ENCODE measurements at regions not wholly inside any gene's neighbourhood (a gene's known extent, or its start where the extent isn't known, plus 50 kb on each side); places are given as distances from the start of the nearest gene placed in this dataset.
"Not testable (repeated sequence)": the region's sequence is repeated elsewhere in the genome, so short reads cannot be mapped to it uniquely, and the experiment has no call there.

DNA sequence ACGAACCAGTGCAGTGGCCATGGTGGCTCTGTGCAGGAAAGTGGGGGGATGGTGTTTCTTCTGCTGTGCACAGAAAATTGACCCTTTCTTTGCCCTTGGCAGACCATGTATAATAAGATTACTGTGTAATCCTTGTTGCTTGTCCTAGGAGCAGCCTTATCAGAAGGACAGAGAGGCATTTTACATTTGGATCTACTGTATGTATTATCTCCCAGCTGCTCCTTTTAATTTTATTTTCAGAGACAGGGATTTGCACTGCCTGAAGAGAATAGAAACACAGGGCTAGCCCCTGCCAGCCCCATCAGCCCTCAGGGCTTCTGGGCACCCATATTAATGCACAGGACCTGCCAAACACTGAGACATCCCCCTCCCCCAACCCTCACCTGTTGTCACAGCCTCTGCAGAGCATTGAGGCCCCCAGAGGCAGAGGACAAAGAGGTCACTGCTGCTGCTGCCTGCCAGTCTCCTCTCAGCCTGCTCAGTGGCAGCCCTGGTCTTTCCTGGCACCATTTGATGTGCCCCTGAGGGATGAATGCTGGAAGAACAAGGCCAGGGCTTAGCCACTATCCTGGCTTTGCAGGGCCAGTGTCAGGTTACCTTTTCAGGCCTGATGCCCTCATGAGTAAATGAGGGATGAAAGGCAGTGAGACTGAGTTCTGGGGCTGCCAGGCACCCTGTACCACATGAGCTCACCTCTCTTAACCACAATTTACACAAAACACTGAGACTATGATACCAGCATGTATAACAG is 533.4 kb downstream of the NTRK3 start:
- peak; percentile 43 for DNase-seq (ENCODE audit: low spot score)

DNA sequence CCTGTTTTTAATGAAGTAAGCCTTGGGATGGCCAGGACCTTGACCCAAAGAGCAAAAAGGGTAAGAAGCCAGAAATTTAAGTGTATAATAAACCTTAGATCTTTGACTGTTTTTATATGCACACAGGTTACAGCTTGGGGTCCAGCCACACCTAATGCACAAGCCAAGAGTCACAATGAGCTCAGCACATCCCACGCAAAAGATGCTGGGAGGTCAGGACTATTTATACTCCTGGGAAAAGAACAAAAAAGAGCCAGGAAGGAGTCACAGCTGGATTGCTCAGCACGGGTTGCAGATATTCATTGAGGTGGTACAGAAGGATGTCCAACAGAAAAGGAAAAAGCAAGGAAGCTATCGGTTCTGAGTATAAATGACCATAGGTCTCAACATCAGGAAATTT is 536.3 kb downstream of the NTRK3 start:
- no peak for DNase-seq (ENCODE audit: low spot score)

DNA sequence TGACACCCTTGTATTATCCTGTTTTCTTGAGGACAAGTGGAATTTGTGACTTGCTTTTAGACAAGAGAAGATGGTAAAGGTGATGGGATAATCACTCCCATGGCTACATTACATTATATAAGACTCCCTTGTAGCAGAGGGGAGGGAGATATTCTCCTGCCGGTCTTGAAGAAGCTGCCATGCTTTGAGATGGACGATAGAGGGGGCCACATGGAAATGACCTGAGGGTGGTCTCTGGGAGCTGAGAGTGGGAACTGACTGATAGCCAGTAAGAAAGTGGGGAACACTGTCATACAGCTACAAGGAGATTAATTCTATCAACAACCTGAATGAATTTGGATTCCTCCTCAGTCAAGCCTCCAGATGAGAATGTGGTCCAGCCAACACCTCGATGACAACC is 540.1 kb downstream of the NTRK3 start:
- DNase-seq (ENCODE audit: low spot score): no peak

DNA sequence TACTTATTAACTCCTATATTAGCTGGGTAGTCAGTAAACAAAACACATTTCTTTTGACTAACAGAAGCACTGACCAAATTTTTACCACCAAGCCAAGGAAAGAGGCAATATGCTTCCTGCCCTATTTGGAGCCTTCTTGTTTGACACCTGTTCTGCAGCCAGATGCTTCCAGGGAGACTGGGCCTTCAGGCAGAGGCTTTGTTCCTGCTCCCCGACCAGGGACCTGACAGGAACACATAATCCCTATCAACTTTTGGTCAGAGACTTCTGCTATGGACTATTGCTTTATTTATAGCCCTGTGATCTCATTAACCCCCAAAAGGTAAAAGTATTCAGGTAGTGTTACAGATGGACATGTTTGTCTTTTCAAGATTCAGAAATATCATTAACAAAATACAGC is 541.3 kb downstream of the NTRK3 start:
- DNase-seq (ENCODE audit: low spot score): no peak

DNA sequence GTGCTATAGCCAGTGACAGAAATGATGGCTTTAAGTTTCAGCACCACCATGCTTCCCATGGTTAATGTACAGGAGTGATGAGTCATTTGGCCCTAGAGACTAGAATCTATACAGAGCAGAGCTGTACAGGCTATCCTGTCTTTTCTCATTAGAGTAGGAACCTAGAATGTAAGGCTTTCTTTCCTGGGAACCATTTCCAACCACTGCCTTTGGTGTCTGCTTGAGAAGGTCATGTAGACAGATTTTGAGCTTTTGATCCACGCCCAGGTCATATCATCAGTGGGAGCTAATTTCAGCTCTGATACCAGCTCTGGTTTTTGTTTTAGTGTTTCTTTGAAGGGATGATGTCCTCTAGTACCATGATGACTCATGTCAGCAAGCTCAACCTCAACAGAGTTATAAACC is 543.1 kb downstream of the NTRK3 start:
- DNase-seq (ENCODE audit: low spot score): no peak

DNA sequence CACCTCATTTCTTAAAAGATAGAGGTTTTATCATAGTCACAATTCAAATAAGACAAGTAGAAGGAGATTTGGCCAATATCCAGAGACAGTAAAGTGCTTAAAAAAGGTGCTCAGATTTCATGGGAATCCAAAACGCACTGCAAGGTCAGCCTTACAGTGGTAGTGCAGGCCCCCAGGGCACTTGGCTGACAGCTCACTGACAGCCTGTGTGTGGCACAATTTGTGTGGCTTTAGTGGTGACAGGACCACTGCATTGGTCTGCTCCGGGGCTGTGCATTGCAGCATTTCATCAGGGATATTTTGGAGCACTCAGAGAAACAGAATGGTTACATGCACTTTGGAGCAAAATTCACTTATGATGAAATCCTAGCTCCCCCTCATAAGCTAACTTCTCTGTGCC is 544.3 kb downstream of the NTRK3 start:
- DNase-seq (ENCODE audit: low spot score): no peak

DNA sequence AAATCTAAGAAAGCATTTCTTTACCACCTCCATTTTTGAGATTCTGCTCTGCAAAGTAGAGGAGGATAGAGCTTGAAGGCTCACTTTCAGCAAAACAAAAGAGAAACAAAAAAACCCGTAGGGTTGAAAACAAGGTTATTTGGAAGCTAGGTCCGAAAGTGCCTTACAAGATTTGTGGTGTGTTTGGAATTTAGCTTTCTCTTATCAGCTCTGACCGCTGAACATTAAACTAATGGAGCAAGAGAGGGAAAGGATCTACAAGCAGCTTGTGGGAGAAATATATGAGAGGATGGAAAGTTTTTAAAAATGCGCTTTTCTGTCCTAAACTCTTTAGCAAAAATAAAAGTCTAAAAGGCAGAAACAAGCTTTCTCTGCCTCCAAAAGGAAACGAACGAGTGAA is 545.5 kb downstream of the NTRK3 start:
- no peak for DNase-seq (ENCODE audit: low spot score)

DNA sequence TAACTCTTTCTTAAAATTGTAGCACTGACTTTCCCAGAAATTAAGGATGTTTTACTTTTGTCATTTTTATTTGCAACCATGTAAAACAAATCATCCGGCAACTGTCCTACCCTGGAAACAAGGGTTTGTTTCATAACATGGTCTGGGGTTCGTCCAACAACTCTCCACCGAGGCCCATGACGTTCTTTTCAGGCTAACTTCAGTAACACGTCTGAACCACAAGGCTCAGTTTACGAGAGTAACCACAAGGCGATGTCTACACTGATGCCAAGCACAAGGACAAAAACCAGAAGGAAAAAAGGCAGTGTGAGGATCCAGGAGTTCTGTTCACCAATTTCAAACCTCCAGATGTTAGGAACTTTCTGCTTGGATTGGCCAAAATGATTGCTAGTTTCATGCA is 546.1 kb downstream of the NTRK3 start:
- DNase-seq (ENCODE audit: low spot score): no peak

DNA sequence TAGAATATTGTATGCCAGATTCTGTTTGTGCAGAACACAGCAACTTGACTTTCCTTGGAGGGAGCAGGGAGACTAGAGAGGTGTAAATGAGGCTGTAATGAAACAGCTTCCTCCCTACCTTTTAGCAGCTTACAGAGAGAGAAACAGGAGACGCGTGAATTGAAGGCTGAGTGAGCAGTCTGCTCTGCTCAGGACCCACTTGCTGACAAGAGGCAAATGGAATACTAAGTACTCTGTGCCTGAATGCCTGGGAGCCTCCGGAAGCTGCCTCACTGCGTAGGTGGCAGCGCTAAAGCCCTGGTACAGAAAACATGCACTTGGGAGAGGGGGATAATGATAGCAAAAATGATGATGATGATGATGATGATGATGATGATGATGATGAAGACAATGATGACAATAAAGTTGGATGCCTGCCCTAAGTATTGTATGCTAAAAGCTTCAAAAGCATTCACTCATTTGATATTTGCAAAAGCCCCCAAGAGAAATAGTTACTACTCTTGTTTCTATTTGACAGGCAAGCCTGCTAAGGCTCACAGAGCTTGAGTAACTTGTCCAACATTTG is 548.9 kb downstream of the NTRK3 start:
- DNase-seq (ENCODE audit: low spot score): no peak

DNA sequence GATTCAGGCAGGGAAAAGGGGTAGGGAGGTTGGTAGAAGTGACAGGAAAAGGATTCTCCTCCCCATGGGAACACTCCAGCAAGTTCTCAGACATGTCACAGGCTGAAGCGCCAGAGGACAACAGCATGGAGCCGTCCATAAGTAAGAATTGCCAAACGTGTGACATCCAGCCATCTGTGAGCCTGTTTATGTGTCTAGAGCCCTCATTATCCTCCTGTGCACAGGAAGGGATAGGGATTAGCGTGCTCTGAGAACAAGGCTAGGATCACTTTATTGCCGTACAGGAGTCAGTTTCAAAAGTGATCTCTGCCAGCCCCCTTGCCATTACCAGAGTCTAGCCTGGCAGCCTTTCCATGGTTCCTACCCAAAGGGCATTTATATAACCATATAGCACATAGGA is 549.5 kb downstream of the NTRK3 start:
- no peak for DNase-seq (ENCODE audit: low spot score)

DNA sequence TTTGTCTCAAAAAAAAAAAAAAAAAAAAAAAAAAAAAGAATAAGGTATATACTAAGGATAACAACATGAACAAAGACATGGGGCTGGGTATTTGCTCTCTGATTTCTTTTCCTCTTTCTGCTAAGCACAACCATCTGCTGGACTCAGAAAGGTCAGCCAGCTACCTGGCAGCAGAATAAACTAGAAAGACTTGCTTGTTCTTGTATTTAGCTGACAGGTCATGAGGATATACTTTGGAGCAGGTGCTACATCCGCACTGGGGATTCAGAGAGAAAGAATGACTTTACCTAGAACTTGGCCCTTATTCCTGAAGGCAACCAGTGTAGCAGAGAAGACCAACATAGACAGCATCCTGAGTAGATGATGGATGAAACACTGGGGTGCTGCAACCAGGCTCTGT is 550.5 kb downstream of the NTRK3 start:
- no peak for DNase-seq (ENCODE audit: low spot score)

DNA sequence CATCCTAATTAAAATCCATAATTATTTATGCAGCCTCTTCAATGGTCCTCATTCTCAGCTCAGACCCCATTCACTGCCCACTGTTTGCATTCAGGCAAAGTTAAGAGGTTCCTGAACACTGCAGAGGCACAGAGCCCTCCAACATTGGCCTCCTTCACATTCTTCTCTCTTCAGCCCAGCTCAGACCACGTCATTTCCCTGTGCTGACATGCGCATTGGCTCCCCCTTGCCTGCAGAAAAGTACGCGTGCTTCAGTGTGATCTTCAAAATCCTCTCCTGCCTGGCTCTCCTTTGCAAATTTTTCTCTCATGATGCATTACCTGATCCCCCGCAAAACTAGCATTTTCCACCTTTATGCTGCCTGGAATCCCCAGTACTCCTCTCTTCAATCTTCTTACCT is 552.3 kb downstream of the NTRK3 start:
- DNase-seq (ENCODE audit: low spot score): no peak

DNA sequence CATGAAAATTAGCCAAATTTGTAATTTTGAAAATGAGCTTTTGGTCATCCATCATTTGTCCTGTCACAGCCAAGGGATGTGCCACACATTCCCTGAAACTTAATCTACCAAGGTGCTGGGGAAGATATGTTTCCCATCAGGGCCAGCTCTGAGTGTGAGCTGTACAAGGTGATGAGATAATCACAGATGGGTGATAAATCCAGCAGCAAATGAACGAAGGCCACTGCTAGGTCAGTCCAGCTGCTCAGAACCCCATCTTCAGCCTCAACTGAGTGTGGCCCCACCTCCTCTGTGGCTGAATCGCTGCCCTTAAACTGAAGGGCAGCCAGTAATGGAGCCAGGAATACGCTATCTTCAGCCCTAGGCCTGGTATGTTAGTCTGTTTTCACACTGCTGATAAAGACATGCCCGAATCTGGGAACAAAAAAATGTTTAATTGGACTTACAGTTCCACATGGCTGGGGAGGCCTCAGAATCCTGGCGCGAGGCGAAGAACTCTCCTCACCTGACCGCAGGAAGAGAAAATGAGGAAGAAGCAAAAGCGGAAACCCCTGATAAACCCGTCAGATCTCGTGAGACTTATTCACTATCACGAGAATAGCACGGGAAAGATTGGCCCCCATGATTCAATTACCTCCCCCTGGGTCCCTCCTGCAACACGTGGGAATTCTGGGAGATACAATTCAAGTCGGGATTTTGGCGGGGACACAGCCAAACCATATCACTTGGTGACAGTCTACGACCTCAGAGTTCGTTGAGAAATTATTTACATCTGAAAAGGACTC is 553.0 kb downstream of the NTRK3 start:
- DNase-seq (ENCODE audit: low spot score): no peak

DNA sequence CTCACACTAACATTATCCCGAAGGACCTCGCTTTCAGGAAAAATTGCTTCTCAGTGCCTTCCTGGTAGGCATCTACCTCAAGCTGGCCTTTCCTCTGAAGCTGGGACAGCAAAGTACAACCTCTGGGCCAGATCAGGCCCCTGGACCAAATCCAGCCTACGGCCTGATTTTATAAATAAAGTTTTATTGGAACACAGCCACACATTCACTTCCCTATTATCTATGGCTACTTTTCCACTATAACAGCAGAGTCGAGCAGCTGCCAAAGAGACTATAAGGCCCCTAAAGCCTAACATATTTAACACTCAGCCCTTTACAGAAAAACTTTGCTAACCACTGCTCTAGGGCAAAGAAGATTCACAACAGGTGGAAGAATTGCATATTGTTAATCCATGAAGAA is 554.3 kb downstream of the NTRK3 start:
- DNase-seq (ENCODE audit: low spot score): no peak

DNA sequence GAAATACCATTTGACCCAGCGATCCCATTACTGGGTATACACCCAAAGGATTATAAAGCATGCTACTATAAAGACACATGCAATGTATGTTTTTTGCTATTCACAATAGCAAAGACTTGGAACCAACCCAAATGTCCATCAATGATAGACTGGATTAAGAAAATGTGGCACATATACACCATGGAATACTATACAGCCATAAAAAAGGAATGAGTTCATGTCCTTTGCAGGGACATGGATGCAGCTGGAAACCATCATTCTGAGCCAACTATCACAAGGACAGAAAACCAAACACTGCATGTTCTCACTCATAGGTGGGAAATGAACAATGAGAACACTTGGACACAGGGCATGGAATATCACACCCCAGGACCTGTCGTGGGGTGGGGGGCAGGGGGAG is 558.1 kb downstream of the NTRK3 start:
- DNase-seq (ENCODE audit: low spot score): not testable (repeated sequence)

DNA sequence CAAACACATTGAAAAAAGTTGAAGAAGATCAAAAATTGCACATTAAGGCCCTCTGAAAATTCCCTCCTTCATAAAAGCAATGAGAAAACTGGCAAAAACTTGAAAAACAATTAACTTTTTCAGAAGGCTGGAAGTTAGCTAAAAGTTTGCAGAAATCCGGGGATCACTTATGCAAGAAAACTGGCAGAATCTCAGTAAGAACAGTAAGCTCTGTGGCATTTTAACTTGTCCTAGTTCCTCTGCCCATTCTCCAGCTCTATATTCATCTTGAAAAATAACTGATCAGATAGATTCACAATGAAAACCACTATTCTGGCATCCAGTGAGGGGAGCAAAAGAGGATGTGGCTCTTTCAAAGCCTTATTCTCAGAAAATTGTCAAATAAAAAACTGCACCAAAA is 566.8 kb downstream of the NTRK3 start:
- no peak for DNase-seq (ENCODE audit: low spot score)

DNA sequence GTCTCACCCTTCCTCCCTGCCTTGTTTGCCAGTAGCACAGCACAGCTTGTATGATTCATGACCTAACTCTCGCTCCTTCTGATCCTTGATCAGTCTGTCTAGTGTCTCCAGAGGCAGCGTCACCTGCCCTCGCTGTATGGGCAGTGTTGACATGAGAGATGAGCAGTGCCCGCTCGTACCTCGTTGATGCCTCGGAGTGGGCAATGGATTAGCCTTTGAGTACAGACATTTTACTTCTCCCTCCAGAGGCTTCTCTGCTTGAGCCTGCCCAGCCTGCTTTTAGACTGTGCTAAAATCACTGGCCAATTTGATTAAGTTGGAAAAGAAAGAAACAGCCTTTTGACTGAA is 569.0 kb downstream of the NTRK3 start:
- DNase-seq (ENCODE audit: low spot score): no peak

DNA sequence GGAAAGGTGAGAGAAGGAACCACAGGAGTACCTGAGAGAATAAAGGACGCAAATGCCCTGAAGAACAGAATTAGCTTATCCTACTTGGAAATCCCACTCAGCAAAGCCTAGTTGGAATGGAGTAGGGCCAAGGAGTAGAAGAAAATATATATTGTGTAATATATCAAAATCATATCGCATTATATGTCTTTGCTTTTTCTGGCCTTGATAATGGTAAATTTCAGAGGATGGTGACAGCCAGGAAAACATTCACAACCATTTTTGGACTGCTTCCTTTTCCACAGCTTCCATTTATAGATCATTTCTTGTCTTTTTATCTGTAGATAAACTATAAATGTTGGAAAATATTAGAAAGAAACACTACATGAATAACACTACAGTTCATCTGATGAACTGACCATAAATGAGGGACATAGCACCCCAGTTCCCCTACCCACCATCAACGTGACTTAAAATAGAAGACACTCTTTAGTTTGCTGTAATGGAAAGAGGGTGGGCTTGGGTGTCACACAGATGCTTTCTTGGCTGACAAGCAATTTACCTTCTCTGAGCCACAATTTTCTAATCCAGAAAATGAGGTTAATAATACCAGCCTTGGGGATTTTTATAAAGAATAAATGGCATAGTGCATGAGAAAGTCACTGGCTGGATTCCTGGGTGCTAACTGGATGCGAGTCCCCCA is 569.6 kb downstream of the NTRK3 start:
- DNase-seq (ENCODE audit: low spot score): no peak

DNA sequence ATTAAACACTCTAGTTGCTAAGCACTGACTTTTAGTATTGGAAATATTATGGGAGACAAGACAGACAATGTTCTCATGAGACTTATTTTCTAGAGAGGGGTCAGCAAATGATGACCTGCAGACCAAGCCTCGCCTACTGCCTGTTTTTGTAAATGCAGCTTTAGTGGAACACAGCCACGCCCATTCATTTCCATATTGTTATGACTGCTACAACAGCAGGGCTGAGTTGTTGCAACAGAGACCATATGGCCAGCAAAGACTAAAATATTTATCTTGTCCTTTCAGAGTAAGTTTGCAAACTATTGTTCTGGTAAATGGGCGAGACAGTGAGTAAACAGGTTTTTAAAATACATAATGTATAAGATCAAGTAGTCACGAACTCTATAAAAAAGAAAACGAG is 570.2 kb downstream of the NTRK3 start:
- DNase-seq (ENCODE audit: low spot score): no peak

DNA sequence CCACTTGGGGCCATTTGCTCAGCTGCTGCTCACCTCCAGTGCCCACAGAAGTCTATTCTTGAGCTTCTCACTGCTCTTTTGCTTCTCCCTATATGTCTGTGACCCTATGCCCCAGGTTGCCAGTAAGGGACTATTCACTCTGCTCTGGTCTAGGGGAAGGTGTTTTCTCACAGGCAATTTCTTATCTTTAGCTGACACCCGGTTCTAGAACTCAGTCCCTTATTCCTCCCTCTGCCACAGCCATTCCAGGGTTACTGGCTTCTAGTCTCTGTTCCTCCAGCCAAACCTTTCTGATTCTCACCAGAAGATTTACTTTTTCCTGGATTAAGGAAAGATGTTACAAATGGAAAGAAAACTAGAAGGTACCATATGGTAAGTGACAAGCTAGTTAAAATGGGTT is 574.0 kb downstream of the NTRK3 start:
- no peak for DNase-seq (ENCODE audit: low spot score)

DNA sequence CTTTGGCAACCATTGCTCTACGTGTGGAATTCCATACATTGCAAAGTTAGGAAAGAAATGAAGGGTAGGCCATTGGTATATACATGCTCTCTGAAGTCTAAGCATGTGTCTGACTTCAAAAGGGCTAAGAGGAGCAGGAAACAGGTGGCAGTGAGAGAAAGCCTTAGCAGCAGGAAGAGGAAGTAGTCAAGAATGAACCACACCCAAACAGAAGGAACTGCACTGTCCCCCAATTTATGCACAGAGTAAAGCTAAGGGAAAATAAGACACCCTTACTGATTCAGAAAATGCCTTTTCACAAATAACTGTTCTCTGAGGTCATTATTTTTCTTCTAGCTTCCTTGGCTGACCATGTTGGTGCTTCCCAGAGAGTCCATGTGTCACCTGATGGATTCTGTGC is 575.4 kb downstream of the NTRK3 start:
- DNase-seq (ENCODE audit: low spot score): no peak

DNA sequence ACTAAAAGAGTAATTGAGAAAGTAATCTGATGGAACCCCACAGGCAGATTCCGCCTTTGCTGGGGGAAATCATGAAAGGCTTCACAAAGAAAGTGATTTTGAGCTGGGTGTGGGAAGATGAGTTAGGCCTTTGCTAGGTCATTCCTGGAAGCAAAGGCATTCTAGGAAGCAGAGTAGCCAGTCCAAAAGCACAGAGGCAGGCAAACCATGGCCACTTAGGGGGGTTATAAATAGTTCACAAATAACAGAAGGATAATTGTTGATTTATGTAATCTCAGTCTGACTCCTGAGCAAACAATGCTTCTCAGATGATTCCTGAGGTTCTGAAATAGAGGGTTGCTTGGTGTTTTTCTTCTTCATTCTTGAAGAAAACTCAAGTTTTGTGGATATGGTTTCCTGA is 576.3 kb downstream of the NTRK3 start:
- no peak for DNase-seq (ENCODE audit: low spot score)

DNA sequence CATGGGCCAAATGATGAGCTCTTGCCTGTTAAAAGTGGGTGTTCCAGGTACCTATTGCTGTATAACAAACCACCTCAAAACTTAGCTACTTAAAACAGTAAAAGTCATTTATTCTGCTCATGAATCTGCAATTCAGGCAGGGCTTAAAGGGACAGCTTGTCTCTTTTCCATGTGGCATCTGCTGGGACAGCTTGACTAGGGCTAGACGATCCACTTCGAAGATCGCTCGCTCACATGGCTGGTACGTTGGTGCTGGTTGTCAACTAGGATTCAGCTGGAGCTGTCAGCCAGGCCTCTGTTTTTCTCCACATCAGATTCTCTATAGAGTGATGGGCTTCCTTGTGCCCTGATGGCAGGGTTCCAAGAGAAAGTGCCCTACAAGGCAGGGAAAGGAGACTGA is 581.3 kb downstream of the NTRK3 start:
- no peak for DNase-seq (ENCODE audit: low spot score)

Measured in ecto neural progenitor cell (in vitro differentiated cells).